ENCODE measurements at regions not wholly inside any gene's neighbourhood (a gene's known extent, or its start where the extent isn't known, plus 50 kb on each side); places are given as distances from the start of the nearest gene placed in this dataset.

DNA sequence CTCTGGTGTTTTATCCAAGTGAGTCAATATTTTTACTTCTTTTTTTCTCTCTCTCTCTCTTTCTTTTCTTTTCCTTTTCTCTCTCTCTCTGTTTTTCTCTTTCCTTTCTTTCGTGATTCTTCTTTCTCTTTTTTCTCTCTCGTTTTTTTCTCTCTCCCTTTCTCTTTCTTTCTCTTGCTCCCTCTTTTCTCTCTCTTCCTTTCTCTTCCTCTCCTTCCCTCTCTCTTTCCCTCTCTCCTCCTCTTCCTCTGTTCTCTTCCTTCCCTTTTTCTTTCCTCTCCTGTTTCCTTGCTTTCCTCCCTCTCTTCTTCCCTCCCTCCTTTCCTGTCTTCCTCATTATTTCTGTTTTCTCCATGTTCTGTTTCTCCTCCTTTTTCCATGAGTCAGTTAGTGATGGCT is 641.5 kb downstream of the FGF9 start:
- H3K27ac ChIP-seq (ENCODE audit: low read length) = no peak overlapping the region
- no TSS peak for BruUV-seq (replicated peaks)
- CTCF ChIA-PET = no interaction called here

DNA sequence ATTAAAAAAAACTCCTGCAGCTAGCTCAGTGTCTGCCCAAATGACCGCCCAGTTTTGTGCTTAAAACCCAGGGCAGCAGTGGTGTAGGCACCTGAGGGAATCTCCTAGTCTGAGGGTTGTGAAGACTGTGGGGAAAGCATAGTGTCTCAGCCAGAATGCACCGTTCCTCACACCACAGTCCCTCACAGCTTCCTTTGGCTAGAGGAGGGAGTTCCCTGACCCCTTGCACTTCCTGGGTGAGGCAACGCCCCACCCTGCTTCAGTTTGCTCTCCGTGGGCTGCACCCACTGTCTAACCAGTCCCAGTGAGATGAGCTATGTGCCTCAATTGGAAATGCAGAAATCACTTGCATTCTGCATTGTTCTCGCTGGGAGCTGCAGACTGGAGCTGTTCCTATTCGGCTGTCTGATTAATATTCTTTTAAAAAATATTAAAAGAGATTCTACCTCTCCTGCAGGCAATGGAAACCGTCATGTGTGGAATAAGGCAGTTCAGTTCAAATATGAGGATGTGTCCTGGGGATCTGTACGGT is 645.7 kb downstream of the FGF9 start:
- Histone ChIP-seq H3K27me3 (ENCODE audit: control insufficient read depth, insufficient read depth, low read length) (no peaks in the 10 kb centered on the region), H3K27ac (ENCODE audit: low read length) (no peak overlapping the region), H3K36me3 (ENCODE audit: control insufficient read depth, insufficient read depth, low read length) (no peaks in the 10 kb centered on the region), H3K9me3 (ENCODE audit: control insufficient read depth, insufficient read depth, low read depth, low read length) (no peaks in the 10 kb centered on the region), H3K4me3 (ENCODE audit: low read depth in 2 of 2, low read length in 2 of 2) (no peak overlapping the region), H3K4me1 (ENCODE audit: control insufficient read depth, insufficient read depth, low read length) (no peaks in the 10 kb centered on the region)
- TF ChIP-seq SIN3A (IDR thresholded peaks at IDR 0.05; ENCODE audit: borderline replicate concordance, insufficient read depth, low read depth, low read length) (no peak), TCF7L2 (IDR thresholded peaks at IDR 0.05; ENCODE audit: low read depth, low read length) (no peak), POLR2AphosphoS5 (IDR thresholded peaks at IDR 0.05; ENCODE audit: low read depth, low read length) (no peak)
- TF ChIP-seq, protein P1, sequence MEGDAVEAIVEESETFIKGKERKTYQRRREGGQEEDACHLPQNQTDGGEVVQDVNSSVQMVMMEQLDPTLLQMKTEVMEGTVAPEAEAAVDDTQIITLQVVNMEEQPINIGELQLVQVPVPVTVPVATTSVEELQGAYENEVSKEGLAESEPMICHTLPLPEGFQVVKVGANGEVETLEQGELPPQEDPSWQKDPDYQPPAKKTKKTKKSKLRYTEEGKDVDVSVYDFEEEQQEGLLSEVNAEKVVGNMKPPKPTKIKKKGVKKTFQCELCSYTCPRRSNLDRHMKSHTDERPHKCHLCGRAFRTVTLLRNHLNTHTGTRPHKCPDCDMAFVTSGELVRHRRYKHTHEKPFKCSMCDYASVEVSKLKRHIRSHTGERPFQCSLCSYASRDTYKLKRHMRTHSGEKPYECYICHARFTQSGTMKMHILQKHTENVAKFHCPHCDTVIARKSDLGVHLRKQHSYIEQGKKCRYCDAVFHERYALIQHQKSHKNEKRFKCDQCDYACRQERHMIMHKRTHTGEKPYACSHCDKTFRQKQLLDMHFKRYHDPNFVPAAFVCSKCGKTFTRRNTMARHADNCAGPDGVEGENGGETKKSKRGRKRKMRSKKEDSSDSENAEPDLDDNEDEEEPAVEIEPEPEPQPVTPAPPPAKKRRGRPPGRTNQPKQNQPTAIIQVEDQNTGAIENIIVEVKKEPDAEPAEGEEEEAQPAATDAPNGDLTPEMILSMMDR (IDR thresholded peaks at IDR 0.05) = no peak
- TF ChIP-seq, protein P2, sequence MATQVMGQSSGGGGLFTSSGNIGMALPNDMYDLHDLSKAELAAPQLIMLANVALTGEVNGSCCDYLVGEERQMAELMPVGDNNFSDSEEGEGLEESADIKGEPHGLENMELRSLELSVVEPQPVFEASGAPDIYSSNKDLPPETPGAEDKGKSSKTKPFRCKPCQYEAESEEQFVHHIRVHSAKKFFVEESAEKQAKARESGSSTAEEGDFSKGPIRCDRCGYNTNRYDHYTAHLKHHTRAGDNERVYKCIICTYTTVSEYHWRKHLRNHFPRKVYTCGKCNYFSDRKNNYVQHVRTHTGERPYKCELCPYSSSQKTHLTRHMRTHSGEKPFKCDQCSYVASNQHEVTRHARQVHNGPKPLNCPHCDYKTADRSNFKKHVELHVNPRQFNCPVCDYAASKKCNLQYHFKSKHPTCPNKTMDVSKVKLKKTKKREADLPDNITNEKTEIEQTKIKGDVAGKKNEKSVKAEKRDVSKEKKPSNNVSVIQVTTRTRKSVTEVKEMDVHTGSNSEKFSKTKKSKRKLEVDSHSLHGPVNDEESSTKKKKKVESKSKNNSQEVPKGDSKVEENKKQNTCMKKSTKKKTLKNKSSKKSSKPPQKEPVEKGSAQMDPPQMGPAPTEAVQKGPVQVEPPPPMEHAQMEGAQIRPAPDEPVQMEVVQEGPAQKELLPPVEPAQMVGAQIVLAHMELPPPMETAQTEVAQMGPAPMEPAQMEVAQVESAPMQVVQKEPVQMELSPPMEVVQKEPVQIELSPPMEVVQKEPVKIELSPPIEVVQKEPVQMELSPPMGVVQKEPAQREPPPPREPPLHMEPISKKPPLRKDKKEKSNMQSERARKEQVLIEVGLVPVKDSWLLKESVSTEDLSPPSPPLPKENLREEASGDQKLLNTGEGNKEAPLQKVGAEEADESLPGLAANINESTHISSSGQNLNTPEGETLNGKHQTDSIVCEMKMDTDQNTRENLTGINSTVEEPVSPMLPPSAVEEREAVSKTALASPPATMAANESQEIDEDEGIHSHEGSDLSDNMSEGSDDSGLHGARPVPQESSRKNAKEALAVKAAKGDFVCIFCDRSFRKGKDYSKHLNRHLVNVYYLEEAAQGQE (IDR thresholded peaks at IDR 0.05; ENCODE audit: insufficient read depth in 1 of 2, low read depth in 2 of 2, low read length in 1 of 2) = no peak
- in situ Hi-C loops (cut with HindIII; ENCODE audit: low pct_unique_long_range_greater_than_20kb, low sequenced_read_pairs) (no loop called here), intact Hi-C loops (cut with micrococcal nuclease; ENCODE audit: unreplicated experiment) (no loop called here)
- ATAC-seq (no peak), DNase-seq (ENCODE audit: low read depth, low spot score) (no peak)
- ChIA-PET CTCF (no interaction called here), POLR2A (no interaction called here)
- no TSS peak for BruUV-seq (replicated peaks)

More for the DNA sequence above, 641.5 kb downstream of the FGF9 start:
- Histone ChIP-seq H3K9me3 (ENCODE audit: control insufficient read depth, insufficient read depth, low read depth, low read length) (no peaks in the 10 kb centered on the region), H3K36me3 (ENCODE audit: control insufficient read depth, insufficient read depth, low read length) (no peaks in the 10 kb centered on the region), H3K27me3 (ENCODE audit: control insufficient read depth, insufficient read depth, low read length) (no peaks in the 10 kb centered on the region), H3K4me1 (ENCODE audit: control insufficient read depth, insufficient read depth, low read length) (no peaks in the 10 kb centered on the region), H3K4me3 (ENCODE audit: low read depth in 2 of 2, low read length in 2 of 2) (no peak overlapping the region)
- intact Hi-C loops (cut with micrococcal nuclease; ENCODE audit: unreplicated experiment) = no loop called here
- TF ChIP-seq, protein P1 (IDR thresholded peaks at IDR 0.05) = no peak
- TF ChIP-seq TCF7L2 (IDR thresholded peaks at IDR 0.05; ENCODE audit: low read depth, low read length) (no peak), SIN3A (IDR thresholded peaks at IDR 0.05; ENCODE audit: borderline replicate concordance, insufficient read depth, low read depth, low read length) (no peak), POLR2AphosphoS5 (IDR thresholded peaks at IDR 0.05; ENCODE audit: low read depth, low read length) (no peak)
- TF ChIP-seq, protein P2 (IDR thresholded peaks at IDR 0.05; ENCODE audit: insufficient read depth in 1 of 2, low read depth in 2 of 2, low read length in 1 of 2) = no peak
- no peak for ATAC-seq
- no peak for DNase-seq (ENCODE audit: low read depth, low spot score)
- POLR2A ChIA-PET = no interaction called here
- in situ Hi-C loops (cut with HindIII; ENCODE audit: low pct_unique_long_range_greater_than_20kb, low sequenced_read_pairs) = no loop called here
